C4-2B (cell line): ENCODE measurements at regions not wholly inside any gene's neighbourhood (a gene's known extent, or its start where the extent isn't known, plus 50 kb on each side); places are given as distances from the start of the nearest gene placed in this dataset.
A peak's percentile ranks its signal among the peaks of the same experiment; 100 is the strongest.

Experiments
- H3K27ac ChIP-seq: fragments of 450-650 bp; 2 replicates; pipeline ENCODE4 v1.5.1; 2017
- ZFX ChIP-seq: fragments of 450-650 bp; IDR thresholded peaks from 2 replicates; pipeline ENCODE4 v1.6.1; 2017
- TF ChIP-seq, protein P1 (sequence below): fragments of 450-650 bp; conservative IDR thresholded peaks from 2 replicates; pipeline ENCODE4 v1.5.1; 2017; ENCODE audit warnings: mild to moderate bottlenecking

DNA sequence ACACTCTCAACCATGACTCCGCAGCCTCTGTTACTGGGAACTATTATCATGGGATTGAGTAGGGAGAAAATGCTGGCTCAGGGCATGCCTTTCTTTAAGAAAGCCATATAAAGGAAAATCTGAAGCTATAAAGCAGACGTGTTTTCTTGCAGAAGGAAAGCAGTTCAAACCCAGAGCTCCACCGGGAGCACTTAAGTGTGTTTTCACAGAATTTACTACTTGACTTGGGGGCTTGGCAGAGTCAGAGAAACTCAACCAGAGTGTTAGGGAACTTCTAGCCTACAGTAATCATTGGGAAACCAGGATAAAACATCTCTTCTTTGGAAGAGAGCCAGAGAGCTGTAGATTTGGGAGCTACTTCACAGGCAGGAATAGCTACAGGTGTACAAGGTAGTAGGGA lies 283.4 kb upstream of the ADRA1B start:
- no peak for TF ChIP-seq ZFX
- TF ChIP-seq, protein P1, sequence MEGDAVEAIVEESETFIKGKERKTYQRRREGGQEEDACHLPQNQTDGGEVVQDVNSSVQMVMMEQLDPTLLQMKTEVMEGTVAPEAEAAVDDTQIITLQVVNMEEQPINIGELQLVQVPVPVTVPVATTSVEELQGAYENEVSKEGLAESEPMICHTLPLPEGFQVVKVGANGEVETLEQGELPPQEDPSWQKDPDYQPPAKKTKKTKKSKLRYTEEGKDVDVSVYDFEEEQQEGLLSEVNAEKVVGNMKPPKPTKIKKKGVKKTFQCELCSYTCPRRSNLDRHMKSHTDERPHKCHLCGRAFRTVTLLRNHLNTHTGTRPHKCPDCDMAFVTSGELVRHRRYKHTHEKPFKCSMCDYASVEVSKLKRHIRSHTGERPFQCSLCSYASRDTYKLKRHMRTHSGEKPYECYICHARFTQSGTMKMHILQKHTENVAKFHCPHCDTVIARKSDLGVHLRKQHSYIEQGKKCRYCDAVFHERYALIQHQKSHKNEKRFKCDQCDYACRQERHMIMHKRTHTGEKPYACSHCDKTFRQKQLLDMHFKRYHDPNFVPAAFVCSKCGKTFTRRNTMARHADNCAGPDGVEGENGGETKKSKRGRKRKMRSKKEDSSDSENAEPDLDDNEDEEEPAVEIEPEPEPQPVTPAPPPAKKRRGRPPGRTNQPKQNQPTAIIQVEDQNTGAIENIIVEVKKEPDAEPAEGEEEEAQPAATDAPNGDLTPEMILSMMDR: no peak
- H3K27ac ChIP-seq: no peak overlapping the region

DNA sequence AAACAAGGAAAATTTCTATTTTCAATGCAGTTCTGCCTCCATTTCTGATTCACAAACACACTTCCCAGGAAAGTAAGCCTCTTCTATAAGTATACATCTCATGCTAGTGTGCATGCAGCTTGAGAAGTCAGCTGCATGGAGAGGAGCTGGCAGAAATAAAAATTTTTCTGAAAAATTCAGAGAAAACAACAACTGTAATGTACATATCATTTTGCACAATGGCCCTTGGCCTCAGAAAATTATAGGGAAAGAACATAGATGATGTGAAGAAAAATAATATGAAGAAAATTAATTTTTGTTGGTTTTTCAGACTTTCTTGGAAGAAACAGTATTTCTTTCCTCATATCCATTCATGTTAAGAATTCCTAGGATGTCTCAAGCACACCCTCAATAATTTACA lies 277.8 kb upstream of the ADRA1B start:
- H3K27ac ChIP-seq: no peak overlapping the region
- no peak for TF ChIP-seq ZFX
- TF ChIP-seq, protein P1: no peak

DNA sequence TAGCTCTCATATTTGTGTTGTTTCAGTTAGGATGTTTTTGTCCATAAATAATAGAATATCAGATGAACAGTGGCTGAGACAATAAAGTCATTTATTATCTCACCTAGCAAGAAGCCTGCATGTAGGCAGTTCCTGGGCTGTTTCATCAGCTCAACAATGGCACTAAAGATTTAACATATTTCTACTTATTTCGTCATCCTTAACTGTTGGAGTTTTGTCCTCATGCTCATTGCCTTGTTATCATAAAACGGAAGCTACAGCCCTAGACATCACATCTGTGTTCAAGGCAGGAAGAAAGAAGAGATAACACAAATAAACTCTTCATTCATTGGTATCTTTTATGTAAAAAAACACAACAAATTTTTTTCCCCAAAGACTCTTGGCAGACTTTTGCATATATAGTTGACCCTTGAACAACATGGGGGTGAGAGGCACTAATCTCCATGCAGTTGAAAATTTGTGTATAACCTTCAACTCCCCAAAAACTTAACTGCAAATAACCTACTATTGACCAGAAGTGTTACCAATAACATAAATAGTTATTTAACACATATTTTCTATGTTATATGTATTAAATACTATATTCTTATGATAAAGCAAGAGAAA lies 277.2 kb upstream of the ADRA1B start:
- no peak overlapping the region for H3K27ac ChIP-seq
- no peak for TF ChIP-seq ZFX
- TF ChIP-seq, protein P1: no peak

DNA sequence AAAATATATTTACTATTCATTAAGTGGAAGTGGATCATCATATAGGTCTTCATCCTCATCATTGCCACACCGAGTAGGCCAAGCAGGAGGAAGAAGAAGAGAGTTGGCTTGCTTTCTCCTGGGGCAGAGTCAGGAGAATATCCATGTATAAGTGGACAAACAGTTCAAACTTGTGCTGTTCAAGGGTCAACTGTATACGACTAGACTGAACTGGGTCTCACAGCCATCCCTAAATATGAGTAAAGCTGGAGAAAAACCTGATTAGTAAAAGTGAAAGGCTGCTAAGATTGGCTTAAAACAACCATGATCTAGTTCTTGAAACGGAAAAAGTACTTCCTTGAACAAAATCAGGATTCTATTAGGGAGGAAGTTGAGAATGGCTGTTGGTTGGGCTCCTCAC lies 276.7 kb upstream of the ADRA1B start:
- H3K27ac ChIP-seq: no peak overlapping the region
- TF ChIP-seq, protein P1: no peak
- TF ChIP-seq ZFX: no peak

DNA sequence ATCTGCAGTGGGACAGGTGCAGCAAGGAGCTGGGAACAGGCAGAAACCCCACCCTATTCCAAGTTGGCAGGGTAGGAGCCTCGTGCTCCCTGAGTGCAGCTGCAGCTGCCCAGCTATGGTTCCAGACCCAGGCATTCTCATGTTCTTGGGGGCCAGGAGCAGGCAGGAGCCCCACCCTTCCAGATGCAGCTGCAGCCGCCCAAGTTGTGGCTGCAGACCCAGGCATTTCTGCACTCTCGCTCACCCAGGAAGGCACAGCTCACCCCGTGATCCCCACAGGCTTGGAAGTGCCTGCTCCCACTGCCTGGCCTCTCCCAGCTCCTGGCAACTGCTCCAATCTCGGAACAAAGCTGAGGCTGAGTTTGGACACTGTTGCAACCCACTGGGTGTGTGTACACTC lies 275.8 kb upstream of the ADRA1B start:
- TF ChIP-seq ZFX: no peak
- no peak overlapping the region for H3K27ac ChIP-seq

DNA sequence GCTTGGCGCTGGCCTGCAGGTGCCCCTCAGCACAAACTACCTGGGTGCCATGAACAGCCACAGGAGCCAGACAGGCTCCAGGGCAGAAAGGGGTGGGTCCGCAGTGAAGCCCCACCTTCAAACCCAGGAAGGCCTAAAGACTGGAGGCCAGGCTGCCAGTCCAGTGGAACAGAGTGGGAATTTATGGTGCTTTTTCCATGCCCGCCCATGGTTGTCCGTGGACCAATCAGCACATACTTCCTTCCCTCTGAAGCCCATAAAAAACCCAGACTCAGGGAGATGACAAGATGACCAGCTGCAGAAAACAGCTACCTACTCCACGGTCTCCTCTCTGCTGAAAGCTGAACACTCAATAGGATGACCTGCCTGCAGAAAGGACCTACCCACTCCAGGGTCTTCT lies 275.4 kb upstream of the ADRA1B start:
- TF ChIP-seq ZFX: no peak
- TF ChIP-seq, protein P1: no peak
- no peak overlapping the region for H3K27ac ChIP-seq

DNA sequence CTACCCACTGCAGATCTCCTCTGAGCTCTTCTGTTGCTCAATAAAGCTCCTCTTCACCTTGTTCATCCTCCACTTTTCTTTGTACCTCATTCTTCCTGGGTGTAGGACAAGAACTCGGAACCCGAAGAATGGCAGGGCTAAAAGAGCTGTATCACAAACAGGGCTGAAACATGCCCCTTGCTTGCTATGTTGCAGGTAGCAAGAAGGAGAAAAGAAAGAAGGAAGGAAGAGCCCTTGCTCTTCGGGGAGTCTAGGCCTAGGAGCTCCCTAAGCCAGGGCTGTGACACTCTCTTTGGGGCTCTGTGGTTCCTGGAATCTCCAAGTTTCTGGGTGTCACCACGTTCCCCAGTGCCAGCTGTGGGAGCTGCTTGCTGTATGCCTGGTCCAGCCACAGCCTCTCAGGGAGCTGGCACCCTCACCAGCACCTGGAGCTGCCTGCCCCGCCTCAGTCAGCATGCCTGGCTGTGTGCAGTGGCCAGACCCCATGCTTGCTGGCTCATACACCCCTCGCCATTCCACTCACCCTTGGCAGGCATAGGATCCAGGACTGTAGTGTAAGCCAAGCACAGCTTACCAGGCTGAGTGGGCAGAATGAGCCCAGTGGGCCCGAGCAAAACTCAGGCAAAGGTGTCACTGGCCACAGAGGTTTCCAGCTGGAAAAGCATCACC lies 274.8 kb upstream of the ADRA1B start:
- H3K27ac ChIP-seq: no peak overlapping the region
- no peak for TF ChIP-seq ZFX
- TF ChIP-seq, protein P1: no peak

DNA sequence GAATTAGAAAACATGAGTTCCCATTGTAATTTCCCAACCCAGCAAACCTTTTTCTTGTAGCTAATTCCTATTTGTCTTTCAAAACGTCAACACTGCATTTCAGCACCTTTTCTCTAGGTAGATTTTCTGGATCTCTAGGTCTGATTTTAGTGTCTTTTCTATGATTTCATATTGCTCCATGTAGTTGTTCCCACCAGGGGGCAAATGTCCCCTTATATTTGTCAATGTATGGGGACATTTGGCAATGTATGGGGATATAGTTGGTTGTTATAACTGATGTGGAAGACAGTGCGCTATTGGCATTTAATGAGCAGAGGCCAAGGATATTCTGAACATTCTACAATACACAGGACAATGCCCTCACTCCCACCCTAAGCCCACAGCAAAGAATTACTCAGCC lies 273.9 kb upstream of the ADRA1B start:
- TF ChIP-seq, protein P1: 0 out of 2 replicates have a peak, but pooled peaks have one; percentile 5
- no peak for TF ChIP-seq ZFX
- H3K27ac ChIP-seq: no peak overlapping the region
